ENCODE measurements at regions not wholly inside any gene's neighbourhood (a gene's known extent, or its start where the extent isn't known, plus 50 kb on each side); places are given as distances from the start of the nearest gene placed in this dataset.
"Not testable (repeated sequence)": the region's sequence is repeated elsewhere in the genome, so short reads cannot be mapped to it uniquely, and the experiment has no call there.

GRCh38 chr14:35927727-35928126 lies 101.6 kb downstream of the BRMS1L start:
- Histone ChIP-seq H3K36me3 (ENCODE audit: control insufficient read depth, insufficient read depth, low read length) (no peaks in the 10 kb centered on the region), H3K4me3 (ENCODE audit: low read depth in 2 of 2, low read length in 2 of 2) (no peak overlapping the region), H3K27ac (ENCODE audit: low read length) (no peak overlapping the region), H3K9me3 (ENCODE audit: control insufficient read depth, insufficient read depth, low read depth, low read length) (no peaks in the 10 kb centered on the region), H3K4me1 (ENCODE audit: control insufficient read depth, insufficient read depth, low read length) (no peaks in the 10 kb centered on the region), H3K27me3 (ENCODE audit: control insufficient read depth, insufficient read depth, low read length) (no peaks in the 10 kb centered on the region)
- intact Hi-C loops (cut with micrococcal nuclease; ENCODE audit: unreplicated experiment), result no loop called here
- DNase-seq (ENCODE audit: low read depth, low spot score) (no peak), ATAC-seq (no peak)
- in situ Hi-C loops (cut with HindIII; ENCODE audit: low pct_unique_long_range_greater_than_20kb, low sequenced_read_pairs), result no loop called here
- ChIA-PET POLR2A (no interaction called here), CTCF (no interaction called here)
- BruUV-seq (replicated peaks), result no TSS peak
- TF ChIP-seq POLR2AphosphoS5 (IDR thresholded peaks at IDR 0.05; ENCODE audit: low read depth, low read length) (no peak), SIN3A (IDR thresholded peaks at IDR 0.05; ENCODE audit: borderline replicate concordance, insufficient read depth, low read depth, low read length) (no peak), REST (IDR thresholded peaks at IDR 0.05; ENCODE audit: insufficient read depth in 1 of 2, low read depth in 2 of 2, low read length in 1 of 2) (no peak), TCF7L2 (IDR thresholded peaks at IDR 0.05; ENCODE audit: low read depth, low read length) (no peak), CTCF (IDR thresholded peaks at IDR 0.05) (no peak)

GRCh38 chr14:35925319-35925718 lies 99.2 kb downstream of the BRMS1L start:
- Histone ChIP-seq H3K27ac (ENCODE audit: low read length) (no peak overlapping the region), H3K4me3 (ENCODE audit: low read depth in 2 of 2, low read length in 2 of 2) (no peak overlapping the region), H3K9me3 (ENCODE audit: control insufficient read depth, insufficient read depth, low read depth, low read length) (no peaks in the 10 kb centered on the region), H3K4me1 (ENCODE audit: control insufficient read depth, insufficient read depth, low read length) (no peaks in the 10 kb centered on the region), H3K27me3 (ENCODE audit: control insufficient read depth, insufficient read depth, low read length) (no peaks in the 10 kb centered on the region), H3K36me3 (ENCODE audit: control insufficient read depth, insufficient read depth, low read length) (no peaks in the 10 kb centered on the region)
- no peak for DNase-seq (ENCODE audit: low read depth, low spot score)
- intact Hi-C loops (cut with micrococcal nuclease; ENCODE audit: unreplicated experiment) (no loop called here), in situ Hi-C loops (cut with HindIII; ENCODE audit: low pct_unique_long_range_greater_than_20kb, low sequenced_read_pairs) (no loop called here)
- POLR2A ChIA-PET, result no interaction called here
- TF ChIP-seq REST (IDR thresholded peaks at IDR 0.05; ENCODE audit: insufficient read depth in 1 of 2, low read depth in 2 of 2, low read length in 1 of 2) (no peak), POLR2AphosphoS5 (IDR thresholded peaks at IDR 0.05; ENCODE audit: low read depth, low read length) (no peak), SIN3A (IDR thresholded peaks at IDR 0.05; ENCODE audit: borderline replicate concordance, insufficient read depth, low read depth, low read length) (no peak), CTCF (IDR thresholded peaks at IDR 0.05) (no peak), TCF7L2 (IDR thresholded peaks at IDR 0.05; ENCODE audit: low read depth, low read length) (no peak)
- ATAC-seq, result no peak
- BruUV-seq (replicated peaks), result no TSS peak
- CTCF ChIA-PET, result no interaction called here

GRCh38 chr14:35922590-35922989 lies 96.5 kb downstream of the BRMS1L start:
- POLR2A ChIA-PET; H3K9me3 ChIP-seq (ENCODE audit: control insufficient read depth, insufficient read depth, low read depth, low read length); H3K36me3 ChIP-seq (ENCODE audit: control insufficient read depth, insufficient read depth, low read length); H3K27ac ChIP-seq (ENCODE audit: low read length); H3K4me1 ChIP-seq (ENCODE audit: control insufficient read depth, insufficient read depth, low read length); DNase-seq (ENCODE audit: low read depth, low spot score); ATAC-seq; in situ Hi-C loops (cut with HindIII; ENCODE audit: low pct_unique_long_range_greater_than_20kb, low sequenced_read_pairs); CTCF ChIA-PET; BruUV-seq (replicated peaks); intact Hi-C loops (cut with micrococcal nuclease; ENCODE audit: unreplicated experiment); H3K4me3 ChIP-seq (ENCODE audit: low read depth in 2 of 2, low read length in 2 of 2); H3K27me3 ChIP-seq (ENCODE audit: control insufficient read depth, insufficient read depth, low read length): not testable (repeated sequence)

Measured in Panc1 (cell line).